GM19240 (cell line): ENCODE measurements at regions not wholly inside any gene's neighbourhood (a gene's known extent, or its start where the extent isn't known, plus 50 kb on each side); places are given as distances from the start of the nearest gene placed in this dataset.
"Not testable (repeated sequence)": the region's sequence is repeated elsewhere in the genome, so short reads cannot be mapped to it uniquely, and the experiment has no call there.

Experiments
- DNase-seq: peaks from one replicate; pipeline ENCODE4 v3.0.0; 2011; ENCODE audit warnings: low spot score; ENCODE audit not compliant: insufficient read length

DNA sequence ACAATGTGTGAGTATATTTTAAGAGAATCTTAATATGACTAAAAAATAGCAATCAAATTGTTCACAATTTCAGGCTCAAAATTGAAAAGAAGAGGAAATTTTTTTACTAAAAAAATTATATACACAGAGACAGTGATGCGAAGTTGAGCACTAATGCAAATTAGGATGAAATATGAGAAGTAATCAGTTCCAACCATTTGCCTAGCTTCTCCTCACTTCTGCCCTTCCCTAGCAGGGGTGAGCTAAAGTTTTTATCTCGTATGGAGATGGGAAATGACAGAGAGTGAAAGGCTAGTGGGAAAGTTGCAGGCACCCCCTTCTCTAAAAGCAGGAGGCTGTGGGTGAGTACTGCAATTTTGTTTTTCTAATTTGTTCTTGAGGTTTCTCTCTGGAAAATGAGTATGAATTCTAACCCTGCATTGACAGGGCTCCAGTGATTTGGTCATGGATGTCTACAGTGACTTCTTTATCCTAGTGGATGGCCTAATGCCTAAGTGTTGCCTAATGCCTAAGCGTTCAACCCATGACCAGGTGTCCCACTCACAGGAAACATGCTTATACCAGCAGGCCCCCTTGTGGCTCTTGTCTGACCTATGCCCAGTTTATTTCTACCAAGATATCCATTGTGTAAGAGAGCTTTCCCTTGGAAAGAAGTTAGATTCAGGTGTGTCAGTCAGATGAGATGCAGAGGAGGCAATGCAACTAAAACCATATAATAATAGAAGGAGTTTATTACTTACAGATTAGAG is 78.0 kb upstream of the HNMT start:
- no peak for DNase-seq

DNA sequence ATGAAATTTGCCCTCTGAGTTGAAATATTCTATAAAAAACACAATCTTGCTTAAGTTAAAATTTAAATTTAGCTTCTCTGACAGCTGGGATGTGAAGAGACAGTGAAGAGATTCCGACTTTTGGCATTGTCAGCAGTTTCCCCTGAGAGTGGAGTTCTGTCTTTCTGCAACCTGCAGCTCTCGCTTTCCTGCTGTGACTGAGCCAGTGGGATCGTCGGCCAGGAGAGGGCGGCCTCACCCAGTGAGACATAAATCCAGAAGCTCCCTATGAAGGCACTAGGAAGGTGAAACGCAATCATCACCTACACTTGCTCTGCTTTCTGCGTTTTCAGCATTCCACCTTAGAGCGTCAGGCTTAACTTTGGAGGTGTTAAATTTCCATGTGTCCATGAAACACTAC is 75.4 kb upstream of the HNMT start:
- no peak for DNase-seq

GRCh38 chr2:137892739-137893138 is 71.5 kb upstream of the HNMT start:
- DNase-seq, result no peak

DNA sequence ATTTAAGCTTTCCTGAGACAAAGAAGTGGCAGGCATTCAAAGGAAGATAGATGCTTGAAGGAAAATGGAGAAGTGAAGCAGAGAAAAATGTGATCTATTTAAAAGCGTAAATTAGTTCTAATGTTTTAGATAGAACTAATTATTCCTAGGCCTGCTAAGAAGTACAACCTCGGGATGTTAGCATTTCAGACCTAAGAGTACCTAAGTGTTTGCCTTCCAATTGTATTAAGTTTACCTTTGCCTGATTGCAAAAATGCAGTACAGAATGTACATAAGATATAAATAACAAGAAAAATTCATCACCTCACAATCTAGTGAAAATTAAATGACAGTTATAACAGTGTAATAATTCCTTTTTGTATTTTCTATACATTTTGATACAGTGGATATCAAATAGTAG is 71.1 kb upstream of the HNMT start:
- DNase-seq, result no peak

- DNase-seq, result no peak
Observed at GRCh38 chr2:137896467-137896866, 67.8 kb upstream of the HNMT start.

GRCh38 chr2:137897082-137897481 is 67.2 kb upstream of the HNMT start:
- no peak for DNase-seq

DNA sequence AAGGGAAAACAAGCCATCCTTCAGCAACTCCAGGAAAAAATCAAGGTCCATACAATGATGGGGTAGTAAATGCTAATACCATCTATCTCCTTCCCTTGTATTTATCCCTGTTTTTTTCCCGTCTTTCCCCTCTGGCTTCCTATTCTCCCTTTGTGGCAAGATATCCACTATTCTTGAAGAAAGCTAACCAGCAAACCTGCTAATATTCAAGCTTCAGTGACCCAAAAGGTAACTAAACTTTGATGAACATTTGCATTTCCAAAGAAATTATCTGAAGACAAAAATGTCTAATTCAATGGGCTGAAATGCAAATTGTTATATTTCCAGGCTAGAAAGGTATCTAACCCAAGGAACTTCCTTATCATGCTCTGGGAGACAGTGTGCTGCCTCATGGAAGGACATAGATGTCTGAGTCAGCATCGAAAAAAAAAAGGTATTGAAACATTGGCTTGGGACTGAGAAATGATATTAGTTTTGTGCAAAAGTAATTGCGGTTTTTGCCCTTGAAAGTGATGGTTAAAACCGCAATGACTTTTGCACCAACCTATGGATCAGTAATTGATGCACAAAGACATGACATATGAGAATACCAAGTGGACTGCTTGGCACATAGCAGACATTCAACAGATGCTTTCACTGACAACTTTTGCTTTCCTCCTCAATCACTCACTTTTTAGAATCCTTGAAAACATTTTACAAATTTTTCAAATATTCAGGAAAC is 63.7 kb upstream of the HNMT start:
- DNase-seq, result no peak

DNA sequence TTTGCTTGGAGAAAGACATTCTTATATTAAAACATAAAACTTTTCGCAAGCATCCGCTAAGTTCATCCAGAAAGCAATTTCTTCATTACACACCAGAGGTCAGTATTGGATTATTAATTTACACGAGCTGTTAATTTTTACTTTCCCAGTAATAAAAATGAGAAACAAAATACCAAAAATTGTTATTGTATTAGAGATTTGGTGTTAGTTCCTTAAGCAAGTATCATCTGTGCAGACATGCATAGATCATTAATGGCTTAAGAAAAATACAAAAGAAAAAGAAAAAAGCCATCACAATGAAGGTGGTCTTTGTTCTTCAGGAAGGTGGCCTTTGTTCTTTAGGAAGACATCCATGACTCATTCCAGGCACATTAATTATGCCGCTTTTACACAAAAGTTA is 53.6 kb upstream of the HNMT start:
- DNase-seq, result no peak

GRCh38 chr2:137912371-137912770 is 51.9 kb upstream of the HNMT start:
- DNase-seq, result no peak

DNA sequence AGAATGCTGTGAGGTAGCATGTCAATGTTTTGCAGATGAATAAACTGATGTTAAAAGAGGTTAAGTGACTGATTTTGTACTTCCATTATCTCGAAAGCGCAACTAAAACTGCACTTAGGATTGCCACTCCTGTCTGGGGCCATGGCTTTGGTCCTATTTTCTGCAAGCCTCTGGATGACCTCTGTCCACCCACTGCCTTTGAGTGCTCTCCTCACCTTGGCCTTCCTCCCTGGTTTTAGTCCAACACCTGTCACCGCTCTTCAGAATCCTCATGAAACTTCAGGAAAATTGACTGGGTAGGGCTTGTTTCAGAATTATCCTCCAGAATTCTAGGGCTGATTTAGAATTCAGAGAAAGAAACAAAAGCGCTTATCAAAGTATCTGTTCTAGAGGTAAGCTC is 51.1 kb upstream of the HNMT start:
- DNase-seq, result no peak

- not testable (repeated sequence) for DNase-seq
Observed at GRCh38 chr2:137913648-137914047, 50.6 kb upstream of the HNMT start.
